Hematopoietic multipotent progenitor cell (in vitro differentiated cells): ENCODE measurements at regions not wholly inside any gene's neighbourhood (a gene's known extent, or its start where the extent isn't known, plus 50 kb on each side); places are given as distances from the start of the nearest gene placed in this dataset.

ENCODE experiments used
- DNase-seq, 3 donors: peaks; one replicate each; pipeline ENCODE4 v3.0.0-alpha.2; 2011 to 2015; ENCODE audit warnings: low read depth in 2 of 3, low spot score in 2 of 3

GRCh38 chr3:25259871-25260270 is 168.2 kb upstream of the RARB start:
- DNase-seq: no peak

GRCh38 chr3:25262322-25262721 is 165.7 kb upstream of the RARB start:
- DNase-seq: no peak

- DNase-seq: no peak
These were observed 162.8 kb upstream of the RARB start for GRCh38 chr3:25265284-25265683.

- DNase-seq: no peak
These were observed 161.4 kb upstream of the RARB start for GRCh38 chr3:25266677-25267076.

- no peak for DNase-seq
These were observed 156.0 kb upstream of the RARB start for GRCh38 chr3:25272090-25272489.

- no peak for DNase-seq
These were observed 154.4 kb upstream of the RARB start for GRCh38 chr3:25273582-25274171.

GRCh38 chr3:25277503-25277902 is 150.6 kb upstream of the RARB start:
- no peak for DNase-seq

- DNase-seq: no peak
These were observed 146.9 kb upstream of the RARB start for GRCh38 chr3:25281041-25281731.

GRCh38 chr3:25281732-25282126 is 146.3 kb upstream of the RARB start:
- no peak for DNase-seq

- no peak for DNase-seq
These were observed 144.4 kb upstream of the RARB start for GRCh38 chr3:25283613-25284012.

- DNase-seq: no peak
These were observed 143.8 kb upstream of the RARB start for GRCh38 chr3:25284249-25284648.

- DNase-seq: no peak
These were observed 140.7 kb upstream of the RARB start for GRCh38 chr3:25287291-25287884.

- DNase-seq: no peak
These were observed 139.7 kb upstream of the RARB start for GRCh38 chr3:25288413-25288812.

GRCh38 chr3:25289156-25289555 is 138.9 kb upstream of the RARB start:
- DNase-seq: no peak

- no peak for DNase-seq
These were observed 138.4 kb upstream of the RARB start for GRCh38 chr3:25289663-25290062.

- DNase-seq: no peak
These were observed 136.6 kb upstream of the RARB start for GRCh38 chr3:25291481-25291905.

- no peak for DNase-seq
These were observed 136.0 kb upstream of the RARB start for GRCh38 chr3:25292036-25292435.

GRCh38 chr3:25292595-25292994 is 135.5 kb upstream of the RARB start:
- no peak for DNase-seq

GRCh38 chr3:25293736-25294135 is 134.3 kb upstream of the RARB start:
- no peak for DNase-seq

GRCh38 chr3:25294169-25294805 is 133.8 kb upstream of the RARB start:
- no peak for DNase-seq

GRCh38 chr3:25297667-25298585 is 130.1 kb upstream of the RARB start:
- DNase-seq: no peak
